CD1c-positive myeloid dendritic cell (primary cell): ENCODE measurements at regions not wholly inside any gene's neighbourhood (a gene's known extent, or its start where the extent isn't known, plus 50 kb on each side); places are given as distances from the start of the nearest gene placed in this dataset.
"Not testable (repeated sequence)": the region's sequence is repeated elsewhere in the genome, so short reads cannot be mapped to it uniquely, and the experiment has no call there.

Source experiments
- DNase-seq: peaks from one replicate; pipeline ENCODE4 v3.0.0-alpha.2; 2016; ENCODE audit errors: extremely low spot score

- DNase-seq: not testable (repeated sequence)
These were observed 79.5 kb upstream of the ABCD2 start for GRCh38 chr12:39699079-39699478.

DNA sequence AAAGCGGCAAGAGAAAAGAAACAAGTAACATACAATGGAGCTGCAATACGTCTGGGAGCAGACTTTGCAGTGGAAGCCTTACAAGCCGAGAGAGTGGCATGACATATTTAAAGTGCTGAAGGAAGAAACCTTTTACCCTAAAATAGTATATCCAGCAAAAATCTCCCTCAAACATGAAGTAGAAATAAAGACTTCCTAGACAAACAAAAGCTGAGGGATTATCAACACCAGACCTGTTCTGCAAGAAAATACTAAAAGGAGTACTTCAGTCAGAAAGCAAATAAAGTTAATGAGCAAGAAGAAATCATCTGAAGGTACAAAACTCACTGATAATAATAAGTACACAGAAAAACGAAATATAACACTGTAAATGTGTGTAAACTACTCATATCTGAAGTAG lies 77.5 kb upstream of the ABCD2 start:
- DNase-seq: no peak

- peak; percentile 28 for DNase-seq
These were observed 72.8 kb upstream of the ABCD2 start for GRCh38 chr12:39692258-39692853.

GRCh38 chr12:39685854-39686657 lies 66.5 kb upstream of the ABCD2 start:
- no peak for DNase-seq

- peak; percentile 6 for DNase-seq
These were observed 63.3 kb upstream of the ABCD2 start for GRCh38 chr12:39682689-39683477.

DNA sequence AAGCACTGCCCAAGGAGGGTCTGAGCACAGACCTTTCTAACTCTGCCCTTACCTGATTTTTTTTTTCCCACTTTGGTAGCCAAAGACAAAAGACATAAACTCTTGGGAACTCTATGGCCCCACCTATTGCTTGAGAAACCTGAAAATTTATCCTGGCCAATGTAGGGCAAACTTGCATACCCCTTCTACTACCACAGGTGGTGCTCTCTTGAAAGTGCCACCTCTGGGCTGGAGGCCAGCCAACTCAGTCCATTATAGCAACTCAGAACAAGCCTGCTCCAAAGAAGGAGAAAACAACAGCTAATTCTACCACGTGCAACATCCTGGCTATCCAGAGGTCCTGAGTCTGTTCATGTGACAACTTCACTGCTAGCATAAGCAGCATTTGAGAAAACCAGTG lies 55.7 kb upstream of the ABCD2 start:
- DNase-seq: no peak

DNA sequence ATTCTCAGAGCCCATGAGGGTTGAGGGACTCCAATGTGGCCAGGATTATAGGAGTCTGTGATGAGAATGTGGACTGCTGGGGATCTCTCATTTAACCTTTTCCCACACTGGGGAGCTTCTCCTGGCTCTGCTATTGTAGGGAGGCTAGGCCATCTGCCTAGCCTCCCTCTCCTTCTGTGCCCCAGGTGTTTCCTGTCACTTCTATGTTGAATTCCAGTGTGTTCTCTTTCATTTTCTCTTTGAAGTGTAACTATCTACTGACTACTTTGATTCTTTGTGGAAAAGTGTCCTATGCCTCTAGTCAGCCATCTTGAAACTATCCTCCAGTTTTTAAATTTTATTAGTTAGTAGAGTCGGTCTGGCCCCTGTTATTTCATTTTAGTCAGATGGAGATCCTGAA lies 53.4 kb upstream of the ABCD2 start:
- DNase-seq: no peak

DNA sequence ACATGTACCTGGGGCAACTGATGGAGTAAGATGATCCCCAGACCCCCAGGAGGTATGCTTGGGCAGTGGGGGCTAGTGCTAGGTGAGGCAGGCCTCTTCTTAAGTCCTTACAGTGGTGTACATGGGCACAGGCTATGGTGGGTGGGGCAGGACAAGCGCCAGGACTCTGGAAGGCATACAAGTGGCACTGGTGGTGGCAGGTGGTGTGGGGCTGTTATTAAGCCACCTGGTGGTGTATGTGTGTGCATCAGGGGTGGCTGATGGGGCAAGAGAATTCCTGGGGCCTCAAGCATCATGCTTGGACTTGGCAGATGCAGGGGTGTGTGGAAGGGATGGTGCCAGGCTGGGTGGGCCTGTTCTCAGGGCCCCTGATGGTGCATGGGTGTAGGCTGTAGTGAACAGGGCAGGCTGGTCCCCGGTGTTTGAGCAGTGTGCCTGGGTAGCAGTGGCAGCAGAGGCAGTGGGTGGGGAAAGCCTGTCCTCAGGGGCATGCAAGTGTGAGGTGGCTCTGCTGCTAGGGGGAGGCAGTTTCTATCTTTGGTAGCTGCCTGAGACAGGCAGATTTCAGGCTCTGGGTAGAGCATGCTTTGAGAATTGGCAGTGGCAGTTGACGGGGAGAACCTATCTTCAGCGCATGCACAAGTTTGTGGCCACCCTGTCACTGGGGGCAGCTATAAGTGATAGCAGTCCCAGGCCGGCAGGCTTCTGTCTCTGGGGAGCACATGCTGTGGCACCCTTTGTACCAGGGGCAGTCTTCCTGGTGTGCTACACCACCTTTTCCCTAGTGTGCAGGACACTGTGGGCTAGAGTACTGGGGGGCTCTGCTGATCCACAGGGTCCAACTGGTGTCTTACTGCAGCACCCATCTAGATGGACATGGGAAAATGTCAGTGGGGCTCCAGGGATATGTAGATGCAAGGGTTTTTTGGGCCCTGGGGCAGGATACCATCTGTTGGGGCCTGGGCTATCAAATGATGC lies 52.6 kb upstream of the ABCD2 start:
- no peak for DNase-seq

DNA sequence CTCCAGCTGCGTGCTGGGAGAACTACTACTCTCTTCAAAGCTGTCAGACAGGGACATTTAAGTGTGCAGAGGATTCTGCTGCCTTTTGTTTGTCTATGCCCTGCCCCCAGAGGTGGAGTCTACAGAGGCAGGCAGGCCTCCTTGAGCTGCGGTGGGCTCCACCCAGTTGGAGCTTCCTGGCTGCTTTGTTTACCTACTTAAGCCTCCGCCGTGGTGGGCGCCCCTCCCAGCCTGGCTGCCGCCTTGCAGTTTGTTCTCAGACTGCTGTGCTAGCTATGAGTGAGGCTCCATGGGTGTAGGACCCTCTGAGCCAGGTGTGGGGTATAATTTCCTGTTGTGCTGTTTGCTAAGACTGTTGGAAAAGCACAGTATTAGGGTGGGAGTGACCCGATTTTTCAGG lies 49.9 kb upstream of the ABCD2 start:
- not testable (repeated sequence) for DNase-seq
